GM12891 (cell line): ENCODE measurements at regions not wholly inside any gene's neighbourhood (a gene's known extent, or its start where the extent isn't known, plus 50 kb on each side); places are given as distances from the start of the nearest gene placed in this dataset.

ENCODE experiments used
- POLR2A ChIP-seq: IDR thresholded peaks from 2 replicates; pipeline ENCODE4 v1.6.1; 2011; ENCODE audit warnings: low read depth, low read length, control low read depth
- POLR2AphosphoS5 ChIP-seq: IDR thresholded peaks from 2 replicates; pipeline ENCODE4 v1.6.1; 2011; ENCODE audit warnings: low read depth, low read length, control low read depth
- SPI1 ChIP-seq: IDR thresholded peaks from 2 replicates; pipeline ENCODE4 v1.6.1; 2011; ENCODE audit warnings: low read depth, low read length, control low read depth
- TAF1 ChIP-seq: IDR thresholded peaks from 2 replicates; pipeline ENCODE4 v1.6.1; 2011; ENCODE audit warnings: low read depth, low read length, control low read depth

GRCh38 chr11:80517701-80518100 lies 1076.9 kb upstream of the TENM4 start:
- no peak for TF ChIP-seq TAF1
- no peak for TF ChIP-seq POLR2A
- TF ChIP-seq POLR2AphosphoS5, result no peak
- TF ChIP-seq SPI1, result no peak
